Mesenchymal stem cell (in vitro differentiated cells and primary cell): ENCODE measurements at regions not wholly inside any gene's neighbourhood (a gene's known extent, or its start where the extent isn't known, plus 50 kb on each side); places are given as distances from the start of the nearest gene placed in this dataset.

Source experiments
- DNase-seq: peaks from one replicate; pipeline ENCODE4 v3.0.0-alpha.2; 2013
- H2AFZ ChIP-seq: one replicate; pipeline ENCODE4 v1.6.1; 2013; ENCODE audit warnings: low read depth, mild to moderate bottlenecking, control low read depth, inconsistent platforms, low read length, moderate library complexity
- H2AK5ac ChIP-seq: 2 replicates; pipeline ENCODE4 v1.6.1; 2013; ENCODE audit warnings: low read length, moderate library complexity, mild to moderate bottlenecking, inconsistent platforms; ENCODE audit not compliant: severe bottlenecking
- H2BK120ac ChIP-seq: one replicate; pipeline ENCODE4 v1.6.1; 2013; ENCODE audit warnings: low read depth, mild to moderate bottlenecking, inconsistent platforms, low read length, moderate library complexity
- H2BK12ac ChIP-seq, 2 experiments: one replicate each; pipeline ENCODE4 v1.6.1; 2013; ENCODE audit warnings: inconsistent platforms in 2 of 2, low read length in 2 of 2, mild to moderate bottlenecking in 2 of 2, moderate library complexity in 2 of 2, control low read depth in 1 of 2
- H2BK15ac ChIP-seq: one replicate; pipeline ENCODE4 v1.6.1; 2013; ENCODE audit warnings: mild to moderate bottlenecking, low read depth, inconsistent platforms; ENCODE audit not compliant: poor library complexity, severe bottlenecking
- H2BK5ac ChIP-seq: 2 replicates; pipeline ENCODE4 v1.6.1; 2013; ENCODE audit warnings: low read depth, mild to moderate bottlenecking, low read length, control low read depth, inconsistent platforms; ENCODE audit not compliant: poor library complexity, severe bottlenecking
- H3K14ac ChIP-seq, 2 experiments: one replicate each; pipeline ENCODE4 v1.6.1; 2013; ENCODE audit warnings: inconsistent platforms in 2 of 2, low read length in 2 of 2, control low read depth in 1 of 2, mild to moderate bottlenecking in 1 of 2, moderate library complexity in 1 of 2
- H3K18ac ChIP-seq, 2 experiments: one replicate each; pipeline ENCODE4 v1.6.1; 2013; ENCODE audit warnings: inconsistent platforms in 2 of 2, low read length in 2 of 2, control low read depth in 1 of 2, low read depth in 1 of 2, mild to moderate bottlenecking in 1 of 2
- H3K23ac ChIP-seq, 2 experiments: one replicate each; pipeline ENCODE4 v1.6.1; 2013; ENCODE audit warnings: inconsistent platforms in 2 of 2, low read length in 2 of 2, mild to moderate bottlenecking in 2 of 2, moderate library complexity in 2 of 2, control low read depth in 1 of 2
- H3K27ac ChIP-seq: 2 replicates; pipeline ENCODE4 v1.5.1; 2013; ENCODE audit warnings: mild to moderate bottlenecking, moderate library complexity, low read length, control low read depth, inconsistent platforms; ENCODE audit not compliant: poor library complexity, severe bottlenecking
- H3K27me3 ChIP-seq, 2 experiments: 2 replicates each; pipeline versions ENCODE4 v1.6.1 to v1.7.0; 2013; ENCODE audit warnings: low read length in 2 of 2, mild to moderate bottlenecking in 2 of 2, moderate library complexity in 2 of 2, control low read depth in 1 of 2, inconsistent platforms in 1 of 2; ENCODE audit not compliant: control insufficient read depth in 1 of 2, insufficient read depth in 1 of 2
- H3K36me3 ChIP-seq, 2 experiments: 2 replicates each; pipeline versions ENCODE4 v1.6.1 to v1.7.0; 2013; ENCODE audit warnings: low read length in 2 of 2, control low read depth in 1 of 2, inconsistent platforms in 1 of 2, low read depth in 1 of 2, mild to moderate bottlenecking in 1 of 2; ENCODE audit not compliant: insufficient read depth in 2 of 2, control insufficient read depth in 1 of 2
- H3K4ac ChIP-seq, 2 experiments: one replicate each; pipeline ENCODE4 v1.6.1; 2013; ENCODE audit warnings: inconsistent platforms in 2 of 2, low read length in 2 of 2, mild to moderate bottlenecking in 2 of 2, moderate library complexity in 2 of 2, control low read depth in 1 of 2, low read depth in 1 of 2
- H3K4me1 ChIP-seq: 2 replicates; pipeline ENCODE4 v1.6.1; 2013; ENCODE audit warnings: low read depth, low read length, control low read depth; ENCODE audit not compliant: control insufficient read depth, insufficient read depth
- H3K4me2 ChIP-seq: 2 replicates; pipeline ENCODE4 v1.6.1; 2013; ENCODE audit warnings: low read length, mild to moderate bottlenecking, inconsistent platforms; ENCODE audit not compliant: poor library complexity, severe bottlenecking
- H3K4me3 ChIP-seq, 2 experiments: 2 replicates each; pipeline versions ENCODE4 v1.5.1 to v1.7.0; 2013; ENCODE audit warnings: low read length in 2 of 2, mild to moderate bottlenecking in 2 of 2, control low read depth in 1 of 2, low read depth in 1 of 2; ENCODE audit not compliant: insufficient read depth in 1 of 2
- H3K79me1 ChIP-seq: replicated peaks from 2 replicates; pipeline ENCODE4 v1.6.1; 2013; ENCODE audit warnings: mild to moderate bottlenecking, control low read depth, low read length, inconsistent platforms; ENCODE audit not compliant: poor library complexity, severe bottlenecking
- H3K9ac ChIP-seq: 2 replicates; pipeline ENCODE4 v1.7.0; 2013; ENCODE audit warnings: mild to moderate bottlenecking, low read length, moderate library complexity
- H3K9me3 ChIP-seq: 2 replicates; pipeline ENCODE4 v1.7.0; 2013; ENCODE audit warnings: mild to moderate bottlenecking, low read length; ENCODE audit not compliant: control insufficient read depth
- H4K8ac ChIP-seq: one replicate; pipeline ENCODE4 v1.6.1; 2013; ENCODE audit warnings: inconsistent platforms, mild to moderate bottlenecking, low read length, moderate library complexity
- H4K91ac ChIP-seq: one replicate; pipeline ENCODE4 v1.6.1; 2013; ENCODE audit warnings: mild to moderate bottlenecking, low read length, inconsistent platforms
- WGBS: methylation state at CpG from one replicate; pipeline ENCODE4 v1.1.7; 2013; ENCODE audit warnings: mixed read lengths; 5-methylcytosine and 5-hydroxymethylcytosine counted together

DNA sequence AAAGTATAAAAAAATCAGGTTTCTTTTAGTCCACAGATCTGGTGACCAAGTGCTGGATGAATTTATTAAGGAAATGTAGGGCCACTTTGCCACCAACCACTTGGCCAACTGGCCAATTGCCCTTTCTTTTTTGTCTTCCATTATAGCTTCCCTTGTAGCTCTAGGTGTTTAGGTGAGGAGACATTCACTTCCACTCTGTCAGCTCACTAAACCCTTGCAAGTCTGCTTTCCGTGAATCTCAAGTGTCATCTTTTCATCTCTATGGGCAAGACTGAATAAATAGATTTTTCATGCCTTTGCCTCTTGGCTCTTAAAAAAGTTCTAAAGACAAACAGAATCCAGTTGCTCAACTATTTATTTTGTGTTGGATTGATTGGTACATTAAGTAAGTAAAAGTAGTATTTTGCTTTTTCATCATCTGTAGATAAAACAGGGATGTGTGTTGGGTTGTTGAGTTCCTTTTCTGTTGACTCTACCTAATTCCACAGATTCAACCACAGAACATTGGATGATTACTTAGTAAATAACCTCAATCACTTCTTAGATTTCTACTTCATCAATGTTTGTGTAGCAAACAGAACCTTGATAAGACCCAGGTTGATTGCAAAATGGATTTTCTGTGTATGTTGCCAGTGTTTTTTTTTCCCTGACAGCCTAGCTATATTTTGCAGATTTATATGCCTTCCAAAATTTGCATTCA, 68.1 kb upstream of the GRXCR1 start:
- WGBS: 89% methylated on average over 1 of the region's 1 CpG
- H3K27me3 ChIP-seq: no peaks in the 10 kb centered on the region
- no peak overlapping the region for H3K4me2 ChIP-seq
- no peak overlapping the region for H4K91ac ChIP-seq
- H3K23ac ChIP-seq: no peak overlapping the region
- H2AFZ ChIP-seq: no peak overlapping the region
- H2BK120ac ChIP-seq: no peak overlapping the region
- H3K79me1 ChIP-seq: no peaks in the 10 kb centered on the region
- H3K9ac ChIP-seq: no peak overlapping the region
- DNase-seq: no peak
- H3K18ac ChIP-seq: no peak overlapping the region
- no peak overlapping the region for H2BK12ac ChIP-seq
- H2AK5ac ChIP-seq: no peak overlapping the region
- H3K4ac ChIP-seq: no peak overlapping the region
- no peak overlapping the region for H3K14ac ChIP-seq
- H3K27ac ChIP-seq: no peak overlapping the region
- no peak overlapping the region for H3K4me3 ChIP-seq
- no peak overlapping the region for H2BK5ac ChIP-seq
- no peaks in the 10 kb centered on the region for H3K9me3 ChIP-seq
- no peaks in the 10 kb centered on the region for H3K36me3 ChIP-seq
- no peak overlapping the region for H4K8ac ChIP-seq
- H3K4me1 ChIP-seq: no peaks in the 10 kb centered on the region
- no peak overlapping the region for H2BK15ac ChIP-seq

DNA sequence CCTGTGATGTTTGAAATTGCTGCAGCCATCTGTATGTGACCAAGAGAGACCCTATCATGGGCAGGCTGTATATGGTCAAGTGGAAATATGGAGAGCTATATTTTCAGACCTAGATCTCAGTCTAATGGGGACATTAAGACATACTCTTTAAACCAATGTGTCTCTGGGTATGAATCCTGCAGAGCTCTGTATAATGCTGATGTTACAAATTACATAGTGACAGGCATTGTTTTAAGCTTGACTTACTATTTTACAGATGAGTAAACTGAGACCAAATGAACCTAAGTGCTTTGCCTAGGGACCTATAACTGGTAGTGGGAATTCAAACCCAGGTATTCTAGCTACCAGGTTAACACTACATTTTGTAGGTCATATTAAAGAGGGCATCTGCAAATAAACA, 71.3 kb upstream of the GRXCR1 start:
- Histone ChIP-seq H3K36me3 (no peaks in the 10 kb centered on the region), H2BK15ac (no peak overlapping the region), H3K4ac (no peak overlapping the region), H3K27ac (no peak overlapping the region), H3K4me3 (no peak overlapping the region), H3K14ac (no peak overlapping the region), H3K27me3 (no peaks in the 10 kb centered on the region), H3K4me2 (no peak overlapping the region), H2BK120ac (no peak overlapping the region), H2BK5ac (no peak overlapping the region), H4K91ac (no peak overlapping the region), H2AFZ (no peak overlapping the region), H3K18ac (no peak overlapping the region), H2BK12ac (no peak overlapping the region), H3K9me3 (no peaks in the 10 kb centered on the region), H2AK5ac (no peak overlapping the region), H3K23ac (no peak overlapping the region), H4K8ac (no peak overlapping the region), H3K79me1 (no peaks in the 10 kb centered on the region), H3K4me1 (no peaks in the 10 kb centered on the region), H3K9ac (no peak overlapping the region)
- no peak for DNase-seq

DNA sequence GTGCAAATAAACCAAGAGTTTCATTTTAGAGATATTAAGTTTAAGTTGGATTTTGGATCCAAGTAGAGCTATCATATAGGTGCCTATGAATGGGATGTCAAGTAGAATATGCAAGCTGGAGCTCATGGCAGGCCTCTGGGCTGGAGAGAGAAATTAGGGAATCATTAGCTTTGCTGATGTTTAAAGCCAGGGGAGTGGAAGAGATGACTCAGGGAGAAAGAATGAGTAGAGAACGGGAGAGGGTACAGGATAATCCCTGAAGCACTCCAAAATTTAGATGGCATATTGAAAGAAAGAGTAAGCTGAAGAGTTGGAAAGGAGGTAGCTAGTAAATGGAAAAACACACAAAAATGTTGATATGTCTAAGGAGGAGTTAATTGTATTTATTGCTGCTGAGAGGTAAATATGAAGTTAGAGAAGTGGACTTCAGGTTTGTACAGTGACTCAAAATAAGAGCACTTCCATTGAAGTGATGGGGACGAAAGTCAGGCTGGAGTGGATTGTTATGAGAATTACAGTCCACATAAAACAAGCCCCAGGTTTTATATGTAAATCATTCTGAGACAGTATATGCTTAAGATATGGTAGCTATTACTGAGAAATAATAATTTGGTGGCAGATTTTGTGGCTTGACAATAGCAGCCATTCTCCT, 72.5 kb upstream of the GRXCR1 start:
- Histone ChIP-seq H3K4me1 (no peaks in the 10 kb centered on the region), H3K27me3 (no peaks in the 10 kb centered on the region), H3K4me2 (no peak overlapping the region), H3K79me1 (no peaks in the 10 kb centered on the region), H3K9me3 (no peaks in the 10 kb centered on the region), H3K23ac (no peak overlapping the region), H4K8ac (no peak overlapping the region), H2AK5ac (no peak overlapping the region), H3K36me3 (no peaks in the 10 kb centered on the region), H3K4ac (no peak overlapping the region), H2AFZ (no peak overlapping the region), H3K27ac (no peak overlapping the region), H3K18ac (no peak overlapping the region), H3K14ac (no peak overlapping the region), H3K4me3 (no peak overlapping the region), H2BK5ac (no peak overlapping the region), H2BK15ac (no peak overlapping the region), H4K91ac (no peak overlapping the region), H2BK120ac (no peak overlapping the region), H2BK12ac (no peak overlapping the region), H3K9ac (no peak overlapping the region)
- 20% methylated on average over 1 of the region's 2 CpGs for WGBS
- DNase-seq: no peak

DNA sequence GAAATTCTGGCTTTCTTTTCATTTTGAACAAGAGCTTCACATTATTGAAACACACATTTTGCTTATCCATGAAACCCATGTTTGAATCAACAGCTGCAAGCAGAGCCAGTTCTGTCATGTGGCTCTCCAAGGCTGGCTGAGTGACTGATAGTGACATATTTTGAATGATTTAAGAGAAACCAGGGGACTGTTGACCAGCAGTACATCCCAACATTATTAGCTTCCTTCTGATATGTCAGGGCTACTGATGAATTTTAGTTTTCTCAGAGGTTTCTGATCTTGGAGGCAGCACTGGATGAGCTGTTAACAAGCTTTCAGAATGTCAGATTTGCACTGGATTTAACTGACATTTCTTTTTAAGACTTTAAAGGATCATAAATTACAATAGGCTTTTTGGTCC, 74.6 kb upstream of the GRXCR1 start:
- no peaks in the 10 kb centered on the region for H3K4me1 ChIP-seq
- no peak overlapping the region for H2BK5ac ChIP-seq
- no peak overlapping the region for H4K91ac ChIP-seq
- H2AK5ac ChIP-seq: no peak overlapping the region
- H3K9ac ChIP-seq: no peak overlapping the region
- no peak for DNase-seq
- no peaks in the 10 kb centered on the region for H3K27me3 ChIP-seq
- H2BK15ac ChIP-seq: no peak overlapping the region
- H4K8ac ChIP-seq: no peak overlapping the region
- no peak overlapping the region for H3K23ac ChIP-seq
- H3K14ac ChIP-seq: no peak overlapping the region
- no peaks in the 10 kb centered on the region for H3K79me1 ChIP-seq
- H3K9me3 ChIP-seq: no peaks in the 10 kb centered on the region
- H3K4ac ChIP-seq: no peak overlapping the region
- no peak overlapping the region for H2AFZ ChIP-seq
- no peak overlapping the region for H2BK12ac ChIP-seq
- no peak overlapping the region for H3K18ac ChIP-seq
- H3K36me3 ChIP-seq: no peaks in the 10 kb centered on the region
- H3K4me2 ChIP-seq: no peak overlapping the region
- no peak overlapping the region for H3K27ac ChIP-seq
- no peak overlapping the region for H3K4me3 ChIP-seq
- H2BK120ac ChIP-seq: no peak overlapping the region
